KMS-11 (cell line): ENCODE measurements at regions not wholly inside any gene's neighbourhood (a gene's known extent, or its start where the extent isn't known, plus 50 kb on each side); places are given as distances from the start of the nearest gene placed in this dataset.

Experiments used
- H2AFZ ChIP-seq: fragments of 200-600 bp; sonication (generic); 2 replicates; pipeline ENCODE4 v1.6.1; 2016; ENCODE audit warnings: antibody characterized with exemption, mixed run types, low read depth
- H3K27ac ChIP-seq: fragments of 200-600 bp; sonication (generic); 2 replicates; pipeline ENCODE4 v1.6.1; 2016; ENCODE audit warnings: mild to moderate bottlenecking, mixed run types
- H3K27me3 ChIP-seq: fragments of 200-600 bp; sonication (generic); 2 replicates; pipeline ENCODE4 v1.6.1; 2017; ENCODE audit warnings: mild to moderate bottlenecking, low read depth, mixed run types, moderate library complexity; ENCODE audit not compliant: insufficient read depth
- H3K36me3 ChIP-seq: fragments of 200-600 bp; sonication (generic); 2 replicates; pipeline ENCODE4 v1.6.1; 2017; ENCODE audit warnings: mild to moderate bottlenecking, mixed run types; ENCODE audit not compliant: insufficient read depth
- H3K4me1 ChIP-seq: fragments of 200-600 bp; sonication (generic); 2 replicates; pipeline ENCODE4 v1.6.1; 2016; ENCODE audit warnings: mild to moderate bottlenecking, low read depth, mixed run types; ENCODE audit not compliant: poor library complexity, severe bottlenecking
- H3K4me2 ChIP-seq: fragments of 200-600 bp; sonication (generic); 2 replicates; pipeline ENCODE4 v1.7.0; 2016; ENCODE audit warnings: mild to moderate bottlenecking, mixed run types
- H3K4me3 ChIP-seq: fragments of 200-600 bp; sonication (generic); IDR thresholded peaks from 2 replicates; pipeline ENCODE4 v1.6.1; 2017; ENCODE audit warnings: low read depth, low read length, mixed read lengths; ENCODE audit not compliant: insufficient read depth
- H3K79me2 ChIP-seq: fragments of 200-600 bp; sonication (generic); 2 replicates; pipeline ENCODE4 v1.6.1; 2016; ENCODE audit warnings: low read depth, mixed run types; ENCODE audit not compliant: insufficient read depth
- H3K9ac ChIP-seq: fragments of 200-600 bp; sonication (generic); 2 replicates; pipeline ENCODE4 v1.6.1; 2016; ENCODE audit warnings: mild to moderate bottlenecking, mixed run types
- H4K20me1 ChIP-seq: fragments of 200-600 bp; sonication (generic); 2 replicates; pipeline ENCODE4 v1.6.1; 2016; ENCODE audit warnings: mild to moderate bottlenecking, mixed run types; ENCODE audit not compliant: insufficient read depth
- TF ChIP-seq, protein P1 (sequence below): fragments of 200-600 bp; sonication (generic); conservative IDR thresholded peaks from 2 replicates; pipeline ENCODE4 v1.6.1; 2017; ENCODE audit warnings: low read depth, mild to moderate bottlenecking, antibody characterized with exemption, low read length, moderate library complexity, mixed read lengths

DNA sequence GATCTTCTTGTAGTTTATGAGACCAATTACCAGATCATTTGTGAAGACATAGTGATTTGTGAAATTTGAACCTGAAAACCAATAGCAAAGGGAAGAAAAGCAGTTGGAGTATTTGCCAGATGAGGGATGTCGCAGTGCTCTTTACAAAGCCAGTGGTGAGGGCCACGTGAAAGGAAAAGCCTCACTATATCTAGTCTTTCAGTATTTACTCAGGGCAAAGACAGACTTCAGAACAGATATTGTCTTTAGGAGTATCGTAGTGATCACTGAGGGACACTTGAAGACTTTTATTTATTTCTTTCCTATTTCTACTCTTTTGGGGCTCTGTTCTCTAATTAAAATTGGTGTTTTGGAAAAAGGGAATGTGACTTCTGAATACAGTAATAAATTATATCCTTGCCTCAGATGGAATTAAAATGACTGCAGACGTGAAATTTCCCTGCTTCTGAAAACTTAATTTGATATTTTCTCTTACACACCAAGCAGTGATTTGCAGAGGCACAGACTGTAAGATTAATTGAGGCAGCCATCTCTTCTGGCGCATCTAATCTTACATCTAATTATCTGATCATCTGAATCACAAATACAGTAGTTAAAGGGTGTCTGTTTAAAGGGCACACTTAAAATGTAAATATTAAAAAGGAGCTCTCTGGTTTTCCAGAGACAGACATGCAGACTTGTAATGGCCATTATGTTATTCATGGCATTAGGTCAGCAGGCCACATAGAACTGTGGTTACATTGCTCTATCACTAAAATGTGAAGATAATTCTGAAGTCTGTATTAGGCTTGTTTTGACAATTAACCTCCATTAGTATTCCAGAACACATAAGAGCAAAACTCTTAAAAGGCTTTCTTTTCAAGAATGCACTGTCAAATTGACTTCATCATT lies 193.0 kb upstream of the GOLIM4 start:
- H3K36me3 ChIP-seq: no peaks in the 10 kb centered on the region
- H3K27ac ChIP-seq: no peak overlapping the region
- no peak overlapping the region for H3K9ac ChIP-seq
- H2AFZ ChIP-seq: no peak overlapping the region
- no peaks in the 10 kb centered on the region for H3K79me2 ChIP-seq
- TF ChIP-seq, protein P1, sequence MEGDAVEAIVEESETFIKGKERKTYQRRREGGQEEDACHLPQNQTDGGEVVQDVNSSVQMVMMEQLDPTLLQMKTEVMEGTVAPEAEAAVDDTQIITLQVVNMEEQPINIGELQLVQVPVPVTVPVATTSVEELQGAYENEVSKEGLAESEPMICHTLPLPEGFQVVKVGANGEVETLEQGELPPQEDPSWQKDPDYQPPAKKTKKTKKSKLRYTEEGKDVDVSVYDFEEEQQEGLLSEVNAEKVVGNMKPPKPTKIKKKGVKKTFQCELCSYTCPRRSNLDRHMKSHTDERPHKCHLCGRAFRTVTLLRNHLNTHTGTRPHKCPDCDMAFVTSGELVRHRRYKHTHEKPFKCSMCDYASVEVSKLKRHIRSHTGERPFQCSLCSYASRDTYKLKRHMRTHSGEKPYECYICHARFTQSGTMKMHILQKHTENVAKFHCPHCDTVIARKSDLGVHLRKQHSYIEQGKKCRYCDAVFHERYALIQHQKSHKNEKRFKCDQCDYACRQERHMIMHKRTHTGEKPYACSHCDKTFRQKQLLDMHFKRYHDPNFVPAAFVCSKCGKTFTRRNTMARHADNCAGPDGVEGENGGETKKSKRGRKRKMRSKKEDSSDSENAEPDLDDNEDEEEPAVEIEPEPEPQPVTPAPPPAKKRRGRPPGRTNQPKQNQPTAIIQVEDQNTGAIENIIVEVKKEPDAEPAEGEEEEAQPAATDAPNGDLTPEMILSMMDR: no peak
- H3K4me1 ChIP-seq: no peaks in the 10 kb centered on the region
- no peak overlapping the region for H3K4me2 ChIP-seq
- no peak overlapping the region for H3K4me3 ChIP-seq
- no peaks in the 10 kb centered on the region for H4K20me1 ChIP-seq
- no peaks in the 10 kb centered on the region for H3K27me3 ChIP-seq

DNA sequence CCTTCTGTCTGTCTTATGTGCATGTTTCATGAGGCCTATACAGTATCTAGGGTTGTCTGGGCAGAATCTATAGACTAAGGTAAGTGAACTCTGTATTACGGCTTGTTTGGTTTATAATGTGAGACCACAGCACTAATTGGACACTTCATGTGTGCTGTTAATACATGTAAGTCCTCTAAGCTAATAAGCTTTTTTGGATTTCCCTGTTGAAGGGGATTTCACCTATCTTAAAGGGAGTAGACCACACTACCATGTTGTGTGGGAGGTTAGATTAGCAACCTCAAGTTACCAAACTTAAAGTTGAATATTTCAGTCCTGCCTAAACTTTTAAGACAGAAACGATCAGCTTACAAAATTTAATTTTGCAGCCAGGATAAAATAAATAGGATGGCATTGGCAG lies 189.8 kb upstream of the GOLIM4 start:
- Histone ChIP-seq H2AFZ (no peak overlapping the region), H4K20me1 (no peaks in the 10 kb centered on the region), H3K4me2 (no peak overlapping the region), H3K4me3 (no peak overlapping the region), H3K9ac (no peak overlapping the region), H3K4me1 (no peaks in the 10 kb centered on the region), H3K36me3 (no peaks in the 10 kb centered on the region), H3K27ac (no peak overlapping the region), H3K27me3 (no peaks in the 10 kb centered on the region), H3K79me2 (no peaks in the 10 kb centered on the region)
- TF ChIP-seq, protein P1: no peak

DNA sequence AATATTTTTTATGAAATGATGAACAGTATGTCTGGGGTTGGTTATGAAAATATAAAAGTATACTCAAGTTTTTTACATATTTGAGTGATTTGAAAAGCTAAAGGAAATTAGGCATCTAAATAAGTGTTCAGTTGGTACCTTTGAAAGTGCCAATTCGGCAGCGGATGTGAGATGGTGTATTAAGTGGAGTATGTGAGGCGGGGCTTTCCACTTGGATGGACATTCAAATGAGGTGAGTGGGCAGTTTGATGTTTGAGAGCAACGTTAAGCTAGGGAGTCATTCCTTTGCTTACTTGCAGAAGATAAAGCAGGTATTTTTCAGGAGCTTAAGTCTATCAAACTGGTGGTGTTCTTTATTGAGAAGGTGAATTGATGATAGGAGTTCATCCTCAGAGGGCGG lies 189.0 kb upstream of the GOLIM4 start:
- no peaks in the 10 kb centered on the region for H3K4me1 ChIP-seq
- no peak overlapping the region for H3K27ac ChIP-seq
- H3K36me3 ChIP-seq: no peaks in the 10 kb centered on the region
- no peaks in the 10 kb centered on the region for H3K79me2 ChIP-seq
- no peak overlapping the region for H3K4me3 ChIP-seq
- H2AFZ ChIP-seq: no peak overlapping the region
- TF ChIP-seq, protein P1: no peak
- H3K27me3 ChIP-seq: no peaks in the 10 kb centered on the region
- H3K4me2 ChIP-seq: no peak overlapping the region
- no peak overlapping the region for H3K9ac ChIP-seq
- H4K20me1 ChIP-seq: no peaks in the 10 kb centered on the region

DNA sequence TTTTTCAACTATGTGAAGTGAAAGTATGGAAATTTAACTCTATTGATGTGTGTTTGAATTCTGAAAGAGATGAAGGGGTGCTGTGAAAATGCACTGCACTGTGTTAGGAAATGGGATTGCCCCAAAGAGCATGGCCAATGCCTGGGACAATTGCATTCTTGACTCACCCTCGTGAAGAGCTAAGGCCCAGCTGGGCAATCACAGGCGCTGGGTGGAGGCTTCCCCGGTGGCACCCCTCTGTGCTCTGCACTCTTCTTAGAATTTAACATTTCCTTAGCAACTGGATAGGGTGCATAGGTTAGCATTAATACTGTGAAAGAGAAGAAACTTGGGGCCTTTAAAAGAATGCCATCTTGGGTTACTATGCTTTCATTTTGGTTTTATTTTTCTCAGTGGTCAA lies 179.9 kb upstream of the GOLIM4 start:
- H2AFZ ChIP-seq: no peak overlapping the region
- H3K27ac ChIP-seq: no peak overlapping the region
- no peak overlapping the region for H3K4me2 ChIP-seq
- H3K4me3 ChIP-seq: no peak overlapping the region
- H3K27me3 ChIP-seq: no peaks in the 10 kb centered on the region
- H3K79me2 ChIP-seq: no peaks in the 10 kb centered on the region
- H3K9ac ChIP-seq: no peak overlapping the region
- no peaks in the 10 kb centered on the region for H3K36me3 ChIP-seq
- TF ChIP-seq, protein P1: no peak
- H3K4me1 ChIP-seq: peaks cover 5% of the 10 kb centered on the region
- no peaks in the 10 kb centered on the region for H4K20me1 ChIP-seq
